Stimulated activated CD8-positive, alpha-beta memory T cell treated with anti-CD3 and anti-CD28 coated beads, Interleukin-4, amount 100 ng/mL, for 48 hours (primary cell): ENCODE measurements at regions not wholly inside any gene's neighbourhood (a gene's known extent, or its start where the extent isn't known, plus 50 kb on each side); places are given as distances from the start of the nearest gene placed in this dataset.

Experiments
- DNase-seq: peaks from one replicate; pipeline ENCODE4 v3.0.0-alpha.2; 2020

DNA sequence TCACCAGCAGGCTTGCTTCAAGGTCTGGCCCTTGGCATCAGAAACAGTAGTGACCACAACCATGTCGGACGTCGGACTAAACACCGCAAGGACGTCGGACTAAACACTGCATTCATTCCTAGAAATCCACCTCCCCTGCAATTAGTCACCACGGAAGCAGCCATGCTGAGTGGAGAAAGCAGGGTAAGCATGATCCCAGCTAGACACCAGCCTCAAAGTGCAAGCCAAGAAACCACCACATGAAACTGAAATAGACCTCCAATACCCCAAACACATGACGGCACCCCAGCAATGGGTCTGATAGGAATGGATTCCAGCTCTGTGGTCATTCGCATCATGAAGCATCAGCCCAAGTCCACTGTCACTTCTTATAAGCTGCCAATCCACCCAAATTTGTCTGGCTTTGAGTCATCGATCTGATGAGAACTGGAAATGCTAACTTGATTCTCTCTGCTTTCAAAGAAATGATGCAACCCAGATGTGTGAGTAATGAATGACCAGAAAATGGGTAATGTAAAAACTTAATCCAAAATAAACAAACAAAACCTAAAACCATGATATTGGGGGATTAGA is 348.3 kb upstream of the TMCO5A start:
- no peak for DNase-seq

DNA sequence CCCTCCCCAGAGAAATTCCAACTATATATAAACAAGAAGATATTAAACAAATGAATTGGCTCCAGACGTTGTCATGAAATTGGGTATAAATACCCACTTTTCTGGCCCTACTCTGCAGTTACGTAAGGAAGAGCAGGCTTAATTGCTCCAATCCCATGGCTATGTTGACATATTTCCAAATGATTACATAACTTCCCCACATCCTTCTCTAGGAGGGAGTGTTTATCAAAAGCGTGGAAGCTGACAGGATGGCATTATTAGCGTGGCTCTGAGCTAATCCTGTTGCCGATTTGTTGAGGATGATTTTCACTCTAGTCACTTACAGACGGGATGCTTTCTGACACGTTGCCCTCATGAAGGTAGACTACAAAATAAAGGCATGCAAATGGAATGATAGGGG is 347.5 kb upstream of the TMCO5A start:
- DNase-seq, result no peak

DNA sequence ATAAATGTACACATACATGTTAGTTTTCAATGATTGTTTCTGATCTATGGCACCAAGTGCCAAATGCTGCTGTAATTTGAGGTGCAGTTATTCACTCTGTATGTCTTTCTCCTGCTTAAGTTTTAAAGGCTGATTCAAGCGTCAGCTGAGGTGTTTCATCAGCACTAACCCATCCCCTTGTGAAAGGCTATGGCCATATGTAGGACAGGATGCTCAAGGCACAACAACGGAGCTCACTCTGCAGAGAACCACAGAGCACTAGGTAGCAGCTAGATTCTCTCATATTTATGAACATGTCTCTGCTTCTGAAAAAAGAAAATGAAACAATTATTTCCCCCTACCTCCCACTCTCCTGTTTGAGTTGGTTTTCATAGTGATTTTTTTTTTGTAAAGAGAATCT is 340.0 kb upstream of the TMCO5A start:
- DNase-seq, result no peak

DNA sequence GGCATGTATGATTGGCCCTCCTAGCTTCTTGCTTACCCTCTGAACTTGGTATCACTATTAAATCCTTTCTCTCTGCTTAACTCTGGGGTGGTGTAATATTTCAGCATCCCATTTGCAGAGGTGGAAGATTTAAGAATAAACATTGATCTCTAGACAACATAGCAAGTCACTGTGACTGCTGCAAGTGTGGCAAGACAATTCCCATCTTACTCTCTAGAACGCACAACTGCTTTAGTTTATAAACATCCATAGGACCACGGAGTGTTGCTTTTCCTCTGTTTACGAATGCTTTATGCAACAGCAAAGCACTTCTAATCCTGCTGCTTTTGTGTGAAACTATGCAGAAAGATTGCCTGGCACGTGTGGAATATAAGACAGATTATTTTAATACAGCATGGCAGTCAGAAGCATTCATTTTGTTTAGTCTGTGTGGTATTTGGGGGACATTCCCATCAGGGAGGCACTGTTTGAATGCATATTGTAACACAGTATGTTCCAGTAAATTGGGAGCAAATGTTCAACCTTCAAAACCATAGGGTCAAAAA is 338.9 kb upstream of the TMCO5A start:
- DNase-seq, result no peak

DNA sequence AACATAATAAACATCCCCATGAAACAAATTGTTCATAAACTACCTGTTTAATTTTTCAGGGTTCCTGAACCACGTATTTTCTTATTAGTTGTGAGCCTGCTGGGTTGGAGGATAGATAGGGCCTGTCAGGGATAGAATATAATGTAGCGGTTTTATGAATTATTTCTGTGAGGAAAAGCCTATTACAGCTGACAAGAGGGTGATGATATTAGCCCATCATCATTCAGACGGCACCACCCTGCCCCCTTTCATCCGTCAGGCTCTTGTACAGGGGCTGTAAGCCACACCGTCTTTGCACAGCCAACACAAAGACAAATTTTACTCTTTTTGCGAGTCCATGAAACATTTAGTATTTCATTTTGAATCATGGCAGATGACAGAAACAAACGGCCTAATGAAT is 335.3 kb upstream of the TMCO5A start:
- DNase-seq, result no peak

DNA sequence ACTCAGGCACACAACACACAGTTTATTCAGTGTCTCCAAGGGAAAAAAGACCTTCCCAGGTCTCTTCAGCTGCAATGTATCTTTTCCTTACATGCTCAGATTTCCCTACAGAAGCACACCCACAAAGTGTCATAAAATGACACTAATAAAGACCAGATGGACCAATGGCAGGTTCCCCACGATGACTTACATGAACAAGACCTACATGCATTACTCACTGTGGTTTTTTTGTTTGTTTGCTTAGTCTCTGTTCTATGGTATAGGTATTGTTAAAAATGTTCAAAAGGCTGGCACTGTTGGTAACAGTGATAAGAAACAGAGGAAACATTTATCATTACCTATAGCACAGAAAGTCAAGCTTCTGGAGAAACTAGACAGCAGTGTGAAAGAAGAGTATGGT is 318.2 kb upstream of the TMCO5A start:
- no peak for DNase-seq

DNA sequence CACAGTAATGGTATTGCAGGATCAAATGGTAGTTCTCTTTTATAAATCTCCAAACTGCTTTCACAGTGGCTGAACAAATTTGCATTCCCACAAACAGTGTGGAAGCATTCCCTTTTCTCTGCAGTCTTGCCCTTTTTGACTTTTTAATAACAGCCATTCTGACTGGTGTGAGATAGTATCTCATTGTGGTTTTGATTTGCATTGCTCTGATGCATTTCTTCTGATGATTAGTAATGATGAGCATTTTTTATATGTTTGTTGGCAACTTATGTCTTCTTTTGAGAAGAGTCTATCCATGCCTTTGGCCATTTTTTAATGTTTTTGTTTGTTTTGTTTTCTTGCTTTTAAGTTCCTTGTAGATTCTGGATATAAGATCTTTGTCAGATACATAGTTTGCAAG is 316.1 kb upstream of the TMCO5A start:
- no peak for DNase-seq

DNA sequence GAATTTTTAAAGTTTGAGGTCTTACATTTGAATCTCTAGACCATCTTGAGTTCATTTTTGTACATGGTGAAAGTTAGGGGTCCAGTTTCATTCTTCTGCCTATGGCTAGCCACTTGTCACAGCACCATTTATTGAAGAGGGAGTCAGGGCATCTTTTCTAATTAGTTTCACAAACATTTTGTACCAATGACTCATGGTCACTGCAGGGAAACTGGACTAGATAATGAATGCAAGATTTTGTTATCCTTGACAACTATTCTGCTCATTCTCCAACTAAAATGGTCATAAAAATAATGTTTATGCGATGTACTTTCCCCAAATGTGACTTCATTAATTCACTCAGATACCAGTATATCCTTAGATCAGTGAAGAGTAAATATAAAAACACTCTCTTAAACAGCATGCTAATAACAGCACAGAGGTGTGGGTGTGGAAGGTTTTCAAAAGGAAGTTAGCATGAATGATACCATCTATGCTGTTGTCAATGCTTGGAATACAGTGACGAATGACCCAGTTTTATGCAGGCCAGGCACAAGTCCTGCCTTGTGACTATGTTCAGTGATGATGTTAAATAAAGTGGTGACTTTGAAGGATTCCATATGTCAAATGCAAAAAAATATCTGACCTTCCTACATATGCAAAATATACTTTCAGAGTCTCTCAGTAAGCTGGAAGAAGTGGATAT is 314.9 kb upstream of the TMCO5A start:
- no peak for DNase-seq

DNA sequence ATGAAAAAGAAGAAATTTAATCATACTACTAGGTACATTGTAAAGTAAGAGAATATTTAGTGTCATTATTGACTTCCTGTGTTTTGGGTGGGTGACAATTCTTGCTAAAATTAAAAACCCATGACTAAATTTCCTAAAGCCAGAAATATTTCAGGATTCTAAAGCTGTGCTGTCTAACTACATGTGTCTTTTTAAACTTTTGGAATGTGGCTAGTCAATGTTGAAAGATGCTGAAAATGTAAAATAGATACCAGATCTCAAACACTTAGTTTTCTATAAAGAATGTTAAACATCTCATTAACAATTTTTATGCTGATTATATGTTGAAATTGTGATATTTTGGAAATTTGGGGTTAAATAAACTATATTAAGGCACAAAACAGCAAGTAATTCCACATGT is 308.9 kb upstream of the TMCO5A start:
- no peak for DNase-seq

DNA sequence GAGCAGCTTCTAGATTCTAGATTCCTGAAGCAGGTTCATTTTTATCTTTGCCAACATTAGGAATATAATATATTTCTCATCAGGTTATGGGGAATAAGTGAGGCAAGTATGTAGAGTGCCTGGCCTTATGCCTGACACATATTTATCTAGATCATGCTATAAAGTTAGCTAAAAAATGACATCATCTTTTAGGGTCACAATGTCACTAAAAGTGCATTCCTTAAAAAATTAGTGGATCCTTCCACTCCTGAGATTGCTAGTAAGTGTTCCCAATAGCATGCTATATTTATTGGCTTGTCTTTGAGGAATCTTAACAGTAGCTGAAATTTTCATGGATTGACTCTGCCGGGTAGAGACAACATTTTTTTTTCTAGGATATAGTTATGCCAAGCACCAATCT is 305.9 kb upstream of the TMCO5A start:
- DNase-seq, result no peak

DNA sequence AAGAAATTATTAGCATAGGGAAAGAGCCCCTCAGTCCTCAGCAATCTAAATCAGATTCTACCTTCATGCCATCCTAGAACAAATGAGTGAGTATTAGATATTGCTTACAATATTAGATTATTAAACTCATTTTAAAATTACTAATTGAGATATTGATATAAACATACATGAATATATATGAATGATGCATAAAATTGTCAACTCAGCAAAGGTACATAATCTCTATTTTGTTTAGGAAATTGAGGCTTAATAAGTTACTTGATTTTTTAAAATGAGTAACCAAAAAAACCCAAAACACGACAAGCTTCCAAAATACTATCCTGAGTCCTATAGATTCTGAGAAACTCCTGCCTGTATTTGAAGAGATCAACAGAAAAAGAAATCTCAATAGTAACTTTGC is 297.7 kb upstream of the TMCO5A start:
- no peak for DNase-seq

DNA sequence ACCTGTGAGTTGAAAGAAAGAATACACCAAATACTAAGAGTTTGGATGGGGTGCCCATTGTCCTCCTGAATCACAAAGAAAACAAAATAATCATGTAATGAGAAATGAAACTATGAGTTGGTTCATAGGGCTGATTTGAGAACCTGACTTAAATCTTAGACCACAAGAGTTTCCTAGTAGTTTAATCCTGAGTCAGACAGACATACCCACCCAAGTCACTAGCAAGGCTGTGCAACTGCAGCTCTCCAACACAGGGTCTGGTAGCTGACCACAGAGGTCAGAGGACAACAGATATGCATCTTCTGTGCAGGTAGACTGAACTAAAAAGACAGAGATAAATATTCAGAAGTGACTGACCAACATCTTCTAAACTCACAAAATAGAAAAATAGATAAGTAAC is 296.3 kb upstream of the TMCO5A start:
- no peak for DNase-seq

DNA sequence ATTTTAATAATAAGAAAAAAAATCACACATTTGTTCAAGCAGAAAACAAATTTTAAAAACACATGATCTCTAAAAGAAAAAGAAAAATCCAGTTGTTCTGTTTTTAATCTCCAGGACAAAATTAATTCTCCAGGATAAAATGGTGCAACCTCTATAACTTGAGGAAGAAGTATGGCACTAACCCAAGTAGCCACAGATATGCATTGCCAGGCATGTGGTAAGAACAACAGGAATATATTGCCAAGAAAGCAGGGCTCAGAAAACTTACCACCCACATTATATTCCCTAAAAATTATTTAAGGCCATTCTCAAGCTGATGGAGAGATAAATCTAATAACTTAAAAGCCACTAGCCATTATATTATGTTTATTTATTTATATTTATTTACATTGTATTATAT is 295.7 kb upstream of the TMCO5A start:
- no peak for DNase-seq

DNA sequence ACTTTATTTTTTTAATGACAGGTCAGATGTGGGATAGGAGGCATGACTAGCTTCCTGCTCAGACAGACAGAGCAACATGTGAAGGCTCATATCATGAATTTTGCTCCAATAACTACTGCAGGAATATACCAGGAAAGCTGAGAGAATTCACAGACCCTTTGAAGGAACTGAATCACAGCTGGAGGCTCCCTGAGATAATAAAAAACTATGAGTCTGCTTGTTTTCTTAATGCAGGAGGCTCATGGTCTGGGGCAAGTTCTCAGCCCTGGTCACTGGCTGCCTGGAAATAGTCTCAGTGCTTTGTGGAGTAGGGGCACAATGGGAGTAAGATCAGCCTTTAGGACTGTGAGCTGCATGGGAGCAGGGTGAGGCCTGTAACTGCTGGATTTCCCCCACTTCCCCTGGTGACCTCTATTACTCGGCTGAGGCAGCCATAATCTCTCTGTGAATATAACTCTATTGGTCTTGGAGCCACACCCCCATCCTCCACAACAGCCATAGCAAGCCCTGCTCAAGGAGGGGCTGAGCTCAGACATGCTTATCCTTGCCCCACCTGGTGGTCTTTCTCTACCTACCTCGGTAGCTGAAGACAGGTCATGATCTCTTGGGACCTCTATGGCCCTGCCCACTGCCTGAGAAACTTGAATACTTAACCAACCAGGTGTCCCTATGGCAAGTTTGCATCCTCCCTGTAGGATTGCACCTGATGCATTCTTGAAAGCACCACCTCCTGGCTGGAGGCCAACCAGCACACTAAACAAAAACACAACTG is 281.6 kb upstream of the TMCO5A start:
- no peak for DNase-seq

DNA sequence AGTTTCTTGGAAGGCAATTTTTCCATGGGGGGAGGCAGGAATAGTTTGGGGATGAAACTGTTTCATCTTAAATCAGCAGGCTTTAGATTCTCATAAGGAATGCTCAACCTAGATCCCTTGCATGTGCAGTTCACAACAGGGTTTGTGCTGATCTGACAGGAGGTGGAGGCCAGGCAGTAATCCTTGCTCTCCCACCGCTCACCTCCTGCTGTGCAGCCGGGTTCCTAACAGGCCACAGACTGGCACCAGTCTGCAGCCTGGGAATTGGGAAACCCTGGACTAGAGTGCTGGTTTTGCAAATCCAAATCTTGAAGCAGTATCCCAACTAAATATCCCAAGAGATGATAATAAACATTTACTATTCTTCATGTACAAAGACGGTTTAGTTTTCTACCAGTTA is 256.3 kb upstream of the TMCO5A start:
- DNase-seq, result no peak

DNA sequence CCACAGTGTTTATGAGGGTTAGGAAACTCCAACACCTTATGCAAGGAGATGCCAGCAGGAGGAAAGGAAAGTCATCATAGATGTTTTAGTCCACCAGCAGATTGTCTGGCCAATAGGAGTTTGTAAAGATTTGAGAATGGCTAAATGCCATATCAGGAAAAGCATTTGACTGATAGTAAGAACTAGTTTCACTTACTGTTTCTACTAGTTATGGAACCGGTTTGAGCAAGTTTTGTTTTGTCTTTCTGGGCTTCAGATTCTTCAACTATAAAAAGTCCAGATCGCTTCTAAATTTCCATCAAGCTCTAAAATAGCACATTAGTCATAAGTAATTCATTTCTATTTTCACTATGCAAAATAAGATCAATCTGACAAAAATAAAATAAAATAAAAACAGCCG is 254.8 kb upstream of the TMCO5A start:
- no peak for DNase-seq

DNA sequence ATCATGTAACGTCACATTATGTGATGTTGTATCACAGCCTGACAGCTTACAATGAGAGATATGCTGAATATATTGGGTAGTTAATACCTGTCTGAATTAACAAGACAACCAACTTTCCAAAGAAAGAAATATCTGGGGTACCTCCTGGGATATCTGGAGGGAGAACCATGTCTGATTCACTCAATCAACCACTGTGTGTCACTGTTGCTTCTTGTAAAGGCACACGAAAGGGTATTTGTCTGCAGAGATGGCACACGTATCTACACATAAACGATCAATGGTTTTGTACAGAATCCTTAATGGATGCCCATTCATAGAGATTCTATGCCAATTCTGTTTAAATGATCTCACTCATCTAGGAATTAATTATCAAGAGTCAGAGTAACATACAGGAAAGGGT is 252.1 kb upstream of the TMCO5A start:
- DNase-seq, result no peak

DNA sequence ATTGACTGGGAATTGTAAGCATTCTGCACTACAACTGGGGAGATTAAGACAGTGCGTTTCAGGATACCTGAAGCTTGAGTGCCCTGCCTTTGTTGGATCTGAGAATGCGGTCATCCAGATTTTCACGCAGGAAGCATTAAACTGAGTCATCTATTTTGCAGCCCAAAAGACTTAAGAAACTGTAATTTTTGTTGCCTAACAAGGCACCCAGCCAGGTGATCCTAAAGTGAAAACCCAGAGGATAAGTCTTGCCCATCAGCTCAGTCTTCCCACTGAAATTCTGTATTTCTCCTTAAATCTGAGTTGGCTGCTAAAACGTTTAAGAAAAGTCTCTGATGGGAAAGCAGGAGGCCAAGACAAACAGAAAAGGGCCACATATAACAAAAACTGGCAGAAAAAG is 242.5 kb upstream of the TMCO5A start:
- DNase-seq, result no peak

DNA sequence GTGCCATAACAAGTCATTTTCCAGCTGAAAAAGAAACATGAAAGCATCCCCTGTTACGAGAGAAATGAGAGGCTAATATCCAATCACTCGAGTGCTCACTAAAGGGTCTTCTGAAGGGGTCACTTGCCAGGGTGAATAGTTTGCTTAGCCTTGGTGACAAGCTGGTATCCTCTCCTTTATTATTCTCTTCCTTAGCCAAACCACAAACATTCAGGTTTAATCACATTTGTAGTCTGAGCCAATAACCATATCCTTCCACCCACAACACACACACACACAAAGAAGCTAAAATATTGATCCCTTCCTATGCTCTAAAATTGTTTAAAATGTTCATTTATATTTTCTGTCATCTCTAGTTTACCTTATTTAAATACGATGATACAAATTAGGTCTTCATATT is 240.5 kb upstream of the TMCO5A start:
- DNase-seq, result no peak

DNA sequence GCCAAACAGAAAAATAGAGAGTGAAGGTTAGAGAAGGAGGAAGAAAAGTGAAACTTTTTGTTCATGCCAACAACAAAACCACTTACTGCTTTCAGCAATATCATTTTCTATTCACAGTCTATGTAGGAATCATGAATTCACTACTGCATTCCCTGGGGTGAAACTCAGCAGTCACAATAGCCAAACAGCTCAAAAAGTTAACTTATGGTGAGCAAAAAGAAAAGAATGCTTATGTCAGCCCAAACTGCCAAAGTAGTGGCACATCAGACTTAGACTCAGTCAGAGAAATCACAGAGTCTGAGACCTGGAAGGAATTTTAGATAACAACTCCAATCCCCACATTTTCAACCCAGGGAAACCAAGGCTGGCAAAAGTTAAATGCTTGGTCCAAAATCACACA is 238.7 kb upstream of the TMCO5A start:
- DNase-seq, result no peak

DNA sequence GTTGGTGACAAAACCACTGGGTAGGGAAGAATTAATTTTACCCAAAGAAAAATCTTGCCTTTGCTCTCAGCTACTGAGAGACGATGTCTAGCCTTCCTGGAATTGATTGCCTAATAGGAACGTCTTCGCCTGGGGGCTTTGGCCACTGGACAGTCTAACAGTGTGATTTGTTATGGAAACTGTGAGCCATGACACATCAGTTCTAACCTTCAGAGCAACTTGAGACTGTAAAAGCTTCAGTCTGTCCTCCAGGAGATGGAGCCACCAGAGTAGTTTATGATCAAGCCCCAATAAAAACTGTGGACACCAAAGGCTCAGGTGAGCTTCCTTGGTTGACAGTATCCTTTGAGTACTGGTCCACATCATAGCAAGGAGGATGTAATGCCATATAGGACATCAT is 235.8 kb upstream of the TMCO5A start:
- DNase-seq, result no peak

DNA sequence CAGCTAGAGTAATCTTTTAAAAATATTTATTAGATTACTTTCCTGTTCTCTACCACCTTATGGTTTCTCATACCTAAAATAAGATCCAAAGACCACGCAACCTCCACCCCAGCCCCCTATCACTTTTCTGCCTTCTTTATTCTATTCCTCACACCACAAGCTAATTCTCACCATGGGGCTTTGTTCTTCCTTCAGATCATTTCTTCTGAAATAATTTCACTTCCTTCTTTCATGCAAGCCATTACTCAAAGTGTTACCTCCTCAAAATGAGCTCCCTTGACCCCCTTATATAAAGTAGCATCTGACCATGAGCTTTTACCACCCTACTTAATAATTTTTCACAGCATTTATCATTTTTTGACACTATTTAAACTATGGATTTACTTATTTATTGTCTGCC is 233.2 kb upstream of the TMCO5A start:
- DNase-seq, result no peak

DNA sequence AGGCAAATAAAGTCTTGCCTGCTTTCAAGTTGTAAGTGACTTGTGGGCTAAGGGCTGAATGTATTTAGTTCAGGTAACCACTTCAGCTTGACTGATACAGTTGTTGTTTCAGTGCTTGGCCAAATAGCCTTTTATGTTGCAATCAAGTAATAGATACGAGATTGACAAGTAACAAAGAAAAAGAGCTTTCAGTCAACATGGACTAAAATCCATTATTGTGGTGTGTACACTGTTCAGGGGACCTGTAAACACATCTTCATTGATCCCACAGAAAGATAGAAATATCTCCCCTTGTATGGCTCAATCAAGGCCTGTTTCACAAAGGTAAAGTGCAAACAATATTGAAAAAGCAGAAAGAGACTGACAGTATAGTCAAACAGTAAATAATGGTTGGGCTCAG is 224.8 kb upstream of the TMCO5A start:
- no peak for DNase-seq

DNA sequence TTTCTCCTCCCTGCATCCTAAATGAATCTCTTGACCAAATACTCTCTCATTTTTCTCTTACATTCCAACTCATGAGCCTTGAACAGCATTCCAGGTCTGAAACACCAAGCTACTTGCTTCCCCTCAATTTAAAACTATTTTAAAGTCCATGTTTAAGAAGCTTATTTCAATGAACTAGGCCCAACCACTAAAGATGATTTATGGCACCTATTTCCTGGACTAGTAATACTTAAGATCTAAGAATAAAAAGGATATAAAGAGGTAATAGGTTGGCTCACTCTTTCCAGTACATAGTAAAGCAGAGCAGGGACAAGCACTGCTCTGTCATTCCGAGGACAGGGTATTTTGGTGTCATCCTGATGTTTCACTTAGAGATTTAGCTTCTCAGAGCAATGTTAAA is 219.3 kb upstream of the TMCO5A start:
- no peak for DNase-seq
